Liver (tissue), 8 donors: ENCODE measurements at regions not wholly inside any gene's neighbourhood (a gene's known extent, or its start where the extent isn't known, plus 50 kb on each side); places are given as distances from the start of the nearest gene placed in this dataset.

Source experiments
- DNase-seq: peaks from one replicate; pipeline ENCODE4 v3.0.0-alpha.2; 2017; ENCODE audit warnings: low spot score
- H3K27ac ChIP-seq, 2 donors: one replicate each; pipeline ENCODE4 v1.7.0; 2013; ENCODE audit warnings: inconsistent platforms in 2 of 2, low read length in 2 of 2, control low read depth in 1 of 2, low read depth in 1 of 2, mild to moderate bottlenecking in 1 of 2
- H3K27me3 ChIP-seq, 4 donors: one replicate each; pipeline versions ENCODE4 v1.6.1 to v1.7.0; 2013; ENCODE audit warnings: low read length in 3 of 4, inconsistent platforms in 1 of 4, mild to moderate bottlenecking in 1 of 4, moderate library complexity in 1 of 4; ENCODE audit not compliant: control insufficient read depth in 4 of 4, insufficient read depth in 4 of 4
- H3K36me3 ChIP-seq, 4 donors: one replicate each; pipeline versions ENCODE4 v1.6.1 to v1.7.0; 2013; ENCODE audit warnings: low read length in 3 of 4, mild to moderate bottlenecking in 3 of 4, low read depth in 1 of 4, moderate library complexity in 1 of 4; ENCODE audit not compliant: control insufficient read depth in 4 of 4, insufficient read depth in 3 of 4
- H3K4me1 ChIP-seq, 4 donors: one replicate each; pipeline versions ENCODE4 v1.6.1 to v1.7.0; 2013; ENCODE audit warnings: low read length in 3 of 4, mild to moderate bottlenecking in 3 of 4, moderate library complexity in 1 of 4; ENCODE audit not compliant: control insufficient read depth in 4 of 4, insufficient read depth in 4 of 4
- H3K4me3 ChIP-seq, 3 donors: one replicate each; pipeline versions ENCODE4 v1.6.1 to v1.7.0; 2013; ENCODE audit warnings: low read length in 3 of 3, control low read depth in 1 of 3, low read depth in 1 of 3, mild to moderate bottlenecking in 1 of 3
- H3K9ac ChIP-seq, 2 donors: one replicate each; pipeline ENCODE4 v1.7.0; 2013; ENCODE audit warnings: low read length in 2 of 2, mild to moderate bottlenecking in 2 of 2, moderate library complexity in 2 of 2, control low read depth in 1 of 2, low read depth in 1 of 2
- H3K9me3 ChIP-seq, 4 donors: one replicate each; pipeline versions ENCODE4 v1.6.1 to v1.7.0; 2013; ENCODE audit warnings: low read length in 3 of 4; ENCODE audit not compliant: control insufficient read depth in 4 of 4
- EGR1 ChIP-seq, 2 donors: IDR thresholded peaks; 2 replicates each; pipeline ENCODE4 v1.6.1; 2016 to 2018; ENCODE audit warnings: antibody characterized with exemption in 2 of 2, low read depth in 2 of 2
- FOXA1 ChIP-seq: IDR thresholded peaks from 2 replicates; pipeline ENCODE4 v1.6.1; 2016; ENCODE audit warnings: antibody characterized with exemption
- FOXA2 ChIP-seq: IDR thresholded peaks from 2 replicates; pipeline ENCODE4 v1.6.1; 2016; ENCODE audit warnings: antibody characterized with exemption
- GABPA ChIP-seq, 2 donors: IDR thresholded peaks in 1 of 2; conservative IDR thresholded peaks in 1 of 2; 2 replicates each; pipeline ENCODE4 v1.6.1; 2016; ENCODE audit warnings: antibody characterized with exemption in 2 of 2, mild to moderate bottlenecking in 1 of 2, moderate library complexity in 1 of 2
- HNF4A ChIP-seq, 2 donors: conservative IDR thresholded peaks; 2 replicates each; pipeline ENCODE4 v1.6.1; 2016; ENCODE audit warnings: antibody characterized with exemption in 2 of 2, mild to moderate bottlenecking in 2 of 2
- HNF4G ChIP-seq: IDR thresholded peaks from 2 replicates; pipeline ENCODE4 v1.6.1; 2016; ENCODE audit warnings: antibody characterized with exemption
- JUND ChIP-seq, 2 donors: IDR thresholded peaks; 2 replicates each; pipeline ENCODE4 v1.6.1; 2016; ENCODE audit warnings: antibody characterized with exemption in 2 of 2
- MAX ChIP-seq: IDR thresholded peaks from 2 replicates; pipeline ENCODE4 v1.6.1; 2016; ENCODE audit warnings: antibody characterized with exemption
- NR2F2 ChIP-seq: IDR thresholded peaks from 2 replicates; pipeline ENCODE4 v1.6.1; 2016; ENCODE audit warnings: antibody characterized with exemption
- RAD21 ChIP-seq, 2 donors: IDR thresholded peaks; 2 replicates each; pipeline ENCODE4 v1.6.1; 2016; ENCODE audit warnings: antibody characterized with exemption in 2 of 2, mild to moderate bottlenecking in 2 of 2
- RXRA ChIP-seq, 2 donors: IDR thresholded peaks; 2 replicates each; pipeline ENCODE4 v1.6.1; 2017 to 2018; ENCODE audit warnings: antibody characterized with exemption in 2 of 2, mild to moderate bottlenecking in 1 of 2
- SP1 ChIP-seq: IDR thresholded peaks from 2 replicates; pipeline ENCODE4 v1.6.1; 2018; ENCODE audit warnings: antibody characterized with exemption, mild to moderate bottlenecking
- TAF1 ChIP-seq: conservative IDR thresholded peaks from 2 replicates; pipeline ENCODE4 v1.6.1; 2016; ENCODE audit warnings: antibody characterized with exemption, mild to moderate bottlenecking
- YY1 ChIP-seq: IDR thresholded peaks from 2 replicates; pipeline ENCODE4 v1.6.1; 2016; ENCODE audit warnings: antibody characterized with exemption, mild to moderate bottlenecking
- ZBTB33 ChIP-seq: IDR thresholded peaks from 2 replicates; pipeline ENCODE4 v1.6.1; 2016; ENCODE audit warnings: antibody characterized with exemption
- WGBS: extraction: QIAGEN DNeasy Blood & Tissue Kit; methylation state at CpG from one replicate; pipeline ENCODE4 v1.1.7; 2013; 5-methylcytosine and 5-hydroxymethylcytosine counted together
- TF ChIP-seq, protein P1 (sequence below): IDR thresholded peaks from 2 replicates; pipeline ENCODE4 v1.6.1; 2016; ENCODE audit warnings: antibody characterized with exemption
- TF ChIP-seq, protein P2 (sequence below): fragments of 150-350 bp; IDR thresholded peaks from 2 replicates; pipeline ENCODE4 v1.5.1; 2017; ENCODE audit warnings: improper control_type of control experiment, low read depth, low read length; ENCODE audit not compliant: missing input control
- TF ChIP-seq, protein P3 (sequence below): IDR thresholded peaks from 2 replicates; pipeline ENCODE4 v1.6.1; 2016; ENCODE audit warnings: antibody characterized with exemption, mild to moderate bottlenecking
- donor health status: healthy.
- donor health status: healthy.
- donor health status: healthy.
- donor health status: healthy.
- donor health status: healthy.

- H3K27ac ChIP-seq: no peak overlapping the region
- no peak overlapping the region for H3K9ac ChIP-seq
- no peaks in the 10 kb centered on the region for H3K36me3 ChIP-seq
- no peaks in the 10 kb centered on the region for H3K9me3 ChIP-seq
- H3K4me3 ChIP-seq: no peak overlapping the region
- H3K4me1 ChIP-seq: no peaks in the 10 kb centered on the region
- TF ChIP-seq SP1 (no peak), EGR1 (IDR thresholded peaks at IDR 0.05; ENCODE audit: low read depth in 2 of 2) (no peak), RXRA (IDR thresholded peaks at IDR 0.05) (no peak)
- no peak for DNase-seq
- 86% methylated on average over 3 of the region's 3 CpGs for WGBS
- no peaks in the 10 kb centered on the region for H3K27me3 ChIP-seq
These were observed 441.1 kb downstream of the POM121L12 start for GRCh38 chr7:53476566-53476965.

GRCh38 chr7:53485354-53485753, 449.9 kb downstream of the POM121L12 start:
- H3K27ac ChIP-seq: no peak overlapping the region
- no peak overlapping the region for H3K4me3 ChIP-seq
- H3K27me3 ChIP-seq: no peaks in the 10 kb centered on the region
- WGBS: 81% methylated on average over 6 of the region's 6 CpGs
- H3K4me1 ChIP-seq: no peaks in the 10 kb centered on the region
- TF ChIP-seq RXRA (IDR thresholded peaks at IDR 0.05): no peak
- no peak for TF ChIP-seq SP1
- no peak for TF ChIP-seq EGR1 (IDR thresholded peaks at IDR 0.05; ENCODE audit: low read depth in 2 of 2)
- no peak for TF ChIP-seq GABPA (IDR thresholded peaks at IDR 0.05 in 1 of 2, conservative IDR thresholded peaks at IDR 0.05 in 1 of 2)
- TF ChIP-seq HNF4G: no peak
- TF ChIP-seq JUND (IDR thresholded peaks at IDR 0.05): no peak
- no peak for TF ChIP-seq RAD21 (IDR thresholded peaks at IDR 0.05)
- no peak for TF ChIP-seq HNF4A (conservative IDR thresholded peaks at IDR 0.05)
- no peak for TF ChIP-seq FOXA1
- no peak for TF ChIP-seq FOXA2
- TF ChIP-seq, protein P1, sequence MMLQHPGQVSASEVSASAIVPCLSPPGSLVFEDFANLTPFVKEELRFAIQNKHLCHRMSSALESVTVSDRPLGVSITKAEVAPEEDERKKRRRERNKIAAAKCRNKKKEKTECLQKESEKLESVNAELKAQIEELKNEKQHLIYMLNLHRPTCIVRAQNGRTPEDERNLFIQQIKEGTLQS: no peak
- no peak for TF ChIP-seq TAF1
- TF ChIP-seq ZBTB33: no peak
- TF ChIP-seq MAX: no peak
- no peak for TF ChIP-seq YY1
- TF ChIP-seq, protein P2, sequence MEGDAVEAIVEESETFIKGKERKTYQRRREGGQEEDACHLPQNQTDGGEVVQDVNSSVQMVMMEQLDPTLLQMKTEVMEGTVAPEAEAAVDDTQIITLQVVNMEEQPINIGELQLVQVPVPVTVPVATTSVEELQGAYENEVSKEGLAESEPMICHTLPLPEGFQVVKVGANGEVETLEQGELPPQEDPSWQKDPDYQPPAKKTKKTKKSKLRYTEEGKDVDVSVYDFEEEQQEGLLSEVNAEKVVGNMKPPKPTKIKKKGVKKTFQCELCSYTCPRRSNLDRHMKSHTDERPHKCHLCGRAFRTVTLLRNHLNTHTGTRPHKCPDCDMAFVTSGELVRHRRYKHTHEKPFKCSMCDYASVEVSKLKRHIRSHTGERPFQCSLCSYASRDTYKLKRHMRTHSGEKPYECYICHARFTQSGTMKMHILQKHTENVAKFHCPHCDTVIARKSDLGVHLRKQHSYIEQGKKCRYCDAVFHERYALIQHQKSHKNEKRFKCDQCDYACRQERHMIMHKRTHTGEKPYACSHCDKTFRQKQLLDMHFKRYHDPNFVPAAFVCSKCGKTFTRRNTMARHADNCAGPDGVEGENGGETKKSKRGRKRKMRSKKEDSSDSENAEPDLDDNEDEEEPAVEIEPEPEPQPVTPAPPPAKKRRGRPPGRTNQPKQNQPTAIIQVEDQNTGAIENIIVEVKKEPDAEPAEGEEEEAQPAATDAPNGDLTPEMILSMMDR: no peak
- TF ChIP-seq NR2F2: no peak
- TF ChIP-seq, protein P3, sequence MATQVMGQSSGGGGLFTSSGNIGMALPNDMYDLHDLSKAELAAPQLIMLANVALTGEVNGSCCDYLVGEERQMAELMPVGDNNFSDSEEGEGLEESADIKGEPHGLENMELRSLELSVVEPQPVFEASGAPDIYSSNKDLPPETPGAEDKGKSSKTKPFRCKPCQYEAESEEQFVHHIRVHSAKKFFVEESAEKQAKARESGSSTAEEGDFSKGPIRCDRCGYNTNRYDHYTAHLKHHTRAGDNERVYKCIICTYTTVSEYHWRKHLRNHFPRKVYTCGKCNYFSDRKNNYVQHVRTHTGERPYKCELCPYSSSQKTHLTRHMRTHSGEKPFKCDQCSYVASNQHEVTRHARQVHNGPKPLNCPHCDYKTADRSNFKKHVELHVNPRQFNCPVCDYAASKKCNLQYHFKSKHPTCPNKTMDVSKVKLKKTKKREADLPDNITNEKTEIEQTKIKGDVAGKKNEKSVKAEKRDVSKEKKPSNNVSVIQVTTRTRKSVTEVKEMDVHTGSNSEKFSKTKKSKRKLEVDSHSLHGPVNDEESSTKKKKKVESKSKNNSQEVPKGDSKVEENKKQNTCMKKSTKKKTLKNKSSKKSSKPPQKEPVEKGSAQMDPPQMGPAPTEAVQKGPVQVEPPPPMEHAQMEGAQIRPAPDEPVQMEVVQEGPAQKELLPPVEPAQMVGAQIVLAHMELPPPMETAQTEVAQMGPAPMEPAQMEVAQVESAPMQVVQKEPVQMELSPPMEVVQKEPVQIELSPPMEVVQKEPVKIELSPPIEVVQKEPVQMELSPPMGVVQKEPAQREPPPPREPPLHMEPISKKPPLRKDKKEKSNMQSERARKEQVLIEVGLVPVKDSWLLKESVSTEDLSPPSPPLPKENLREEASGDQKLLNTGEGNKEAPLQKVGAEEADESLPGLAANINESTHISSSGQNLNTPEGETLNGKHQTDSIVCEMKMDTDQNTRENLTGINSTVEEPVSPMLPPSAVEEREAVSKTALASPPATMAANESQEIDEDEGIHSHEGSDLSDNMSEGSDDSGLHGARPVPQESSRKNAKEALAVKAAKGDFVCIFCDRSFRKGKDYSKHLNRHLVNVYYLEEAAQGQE: no peak
- no peak overlapping the region for H3K9ac ChIP-seq
- no peaks in the 10 kb centered on the region for H3K9me3 ChIP-seq
- no peak for DNase-seq
- H3K36me3 ChIP-seq: no peaks in the 10 kb centered on the region
